Cardiac fibroblast (primary cell): ENCODE measurements at regions not wholly inside any gene's neighbourhood (a gene's known extent, or its start where the extent isn't known, plus 50 kb on each side); places are given as distances from the start of the nearest gene placed in this dataset.

ENCODE experiments used
- DNase-seq, 2 donors: peaks; one replicate each; pipeline versions ENCODE4 v3.0.0 to v3.0.0-alpha.2; 2010; ENCODE audit warnings: low read depth in 2 of 2
- H3K4me3 ChIP-seq, 2 donors: replicated peaks in 1 of 2; 1 replicate in 1 of 2; 2 replicates in 1 of 2; pipeline ENCODE4 v1.5.1; 2011; ENCODE audit warnings: low read depth in 2 of 2, low read length in 2 of 2, mild to moderate bottlenecking in 2 of 2, moderate library complexity in 1 of 2
- TF ChIP-seq, protein P1 (sequence below): IDR thresholded peaks from one replicate; pipeline ENCODE4 v1.5.1; 2011; ENCODE audit warnings: low read depth, mild to moderate bottlenecking, low read length, inconsistent platforms

DNA sequence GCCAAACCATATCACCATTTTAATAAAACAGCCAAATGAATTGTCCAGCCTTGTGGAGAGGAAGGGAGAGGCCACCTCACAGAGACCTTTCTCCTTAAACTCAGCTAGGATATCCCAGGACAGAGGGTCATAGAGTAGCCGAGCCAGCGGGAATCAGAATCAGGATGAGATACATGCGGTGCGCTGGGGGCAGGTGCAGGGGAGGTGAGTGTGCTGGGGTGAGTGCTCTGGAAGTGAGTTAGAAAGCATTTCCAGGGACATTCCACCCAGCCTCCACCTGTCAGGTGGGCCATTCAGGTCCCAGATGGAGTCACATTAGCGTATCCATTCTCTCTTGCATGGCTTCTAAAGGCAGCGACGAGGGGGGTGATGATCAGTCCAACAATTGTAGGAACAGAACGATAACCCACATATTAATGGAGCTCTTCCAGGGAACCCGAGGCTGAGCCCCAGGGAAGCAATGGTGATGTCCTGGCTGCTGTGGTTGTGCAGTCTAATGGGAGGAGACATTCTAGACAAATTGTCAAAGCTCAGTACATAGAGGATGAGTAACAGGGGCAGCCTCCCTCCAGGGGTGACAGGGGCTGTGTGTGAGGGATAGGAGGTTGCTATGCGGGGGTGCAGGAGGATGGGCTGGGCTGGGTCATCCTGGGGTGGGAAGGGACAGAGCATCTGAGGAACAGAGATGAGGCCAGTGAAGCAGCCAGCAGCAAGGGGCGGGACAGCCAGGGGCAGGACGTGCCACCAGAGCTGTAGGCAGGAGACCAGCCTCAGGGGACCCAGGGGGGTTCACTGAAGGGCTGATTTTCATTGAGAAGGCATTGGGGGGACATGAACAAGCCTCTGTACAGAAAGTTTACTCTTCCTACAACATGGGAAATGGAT lies 88.7 kb upstream of the FRMD1 start:
- no peak overlapping the region for H3K4me3 ChIP-seq
- DNase-seq = no peak
- TF ChIP-seq, protein P1, sequence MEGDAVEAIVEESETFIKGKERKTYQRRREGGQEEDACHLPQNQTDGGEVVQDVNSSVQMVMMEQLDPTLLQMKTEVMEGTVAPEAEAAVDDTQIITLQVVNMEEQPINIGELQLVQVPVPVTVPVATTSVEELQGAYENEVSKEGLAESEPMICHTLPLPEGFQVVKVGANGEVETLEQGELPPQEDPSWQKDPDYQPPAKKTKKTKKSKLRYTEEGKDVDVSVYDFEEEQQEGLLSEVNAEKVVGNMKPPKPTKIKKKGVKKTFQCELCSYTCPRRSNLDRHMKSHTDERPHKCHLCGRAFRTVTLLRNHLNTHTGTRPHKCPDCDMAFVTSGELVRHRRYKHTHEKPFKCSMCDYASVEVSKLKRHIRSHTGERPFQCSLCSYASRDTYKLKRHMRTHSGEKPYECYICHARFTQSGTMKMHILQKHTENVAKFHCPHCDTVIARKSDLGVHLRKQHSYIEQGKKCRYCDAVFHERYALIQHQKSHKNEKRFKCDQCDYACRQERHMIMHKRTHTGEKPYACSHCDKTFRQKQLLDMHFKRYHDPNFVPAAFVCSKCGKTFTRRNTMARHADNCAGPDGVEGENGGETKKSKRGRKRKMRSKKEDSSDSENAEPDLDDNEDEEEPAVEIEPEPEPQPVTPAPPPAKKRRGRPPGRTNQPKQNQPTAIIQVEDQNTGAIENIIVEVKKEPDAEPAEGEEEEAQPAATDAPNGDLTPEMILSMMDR = no peak

DNA sequence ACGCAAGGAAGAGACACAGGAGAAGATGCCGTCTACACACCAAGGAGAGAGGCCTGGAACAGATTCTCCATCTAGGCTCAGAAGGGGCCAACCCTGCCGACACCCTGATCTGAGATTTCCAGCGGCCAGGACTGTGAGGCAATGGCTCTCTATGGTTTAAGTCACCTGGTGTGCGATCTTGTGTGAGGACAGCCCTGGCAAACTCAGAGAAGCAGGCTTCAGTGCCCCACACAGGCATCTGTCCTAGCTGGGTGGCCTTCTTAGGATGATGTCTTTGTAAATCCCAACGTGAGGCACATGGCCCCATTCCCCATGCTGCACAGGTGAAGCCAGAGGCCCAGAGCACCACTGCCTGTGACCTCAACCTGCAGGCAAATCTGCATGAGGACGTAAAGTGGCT lies 87.6 kb upstream of the FRMD1 start:
- TF ChIP-seq, protein P1 = no peak
- no peak for DNase-seq
- H3K4me3 ChIP-seq = no peak overlapping the region

- H3K4me3 ChIP-seq = no peak overlapping the region
- DNase-seq = no peak
- TF ChIP-seq, protein P1 = no peak
Observed at GRCh38 chr6:168165891-168166290, 86.9 kb upstream of the FRMD1 start.

DNA sequence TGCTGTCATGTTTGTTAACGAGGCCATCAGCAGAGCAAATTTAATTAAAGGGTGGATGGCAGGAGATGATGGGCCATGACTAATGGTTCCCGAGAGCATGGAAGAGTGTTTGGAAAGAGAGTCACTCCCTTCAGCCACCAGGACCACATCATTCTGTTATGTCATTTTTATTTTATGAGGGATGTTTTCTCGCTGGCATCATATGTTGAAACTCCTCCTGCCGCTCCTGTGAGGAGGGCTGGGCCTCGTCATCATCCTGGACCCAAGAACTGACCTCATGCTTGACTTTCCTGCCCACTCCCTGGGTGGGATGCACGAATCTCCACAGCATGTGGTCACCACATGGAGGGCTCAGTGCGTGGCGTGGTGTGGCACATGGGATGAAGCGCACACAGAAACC lies 86.4 kb upstream of the FRMD1 start:
- DNase-seq = no peak
- H3K4me3 ChIP-seq = no peak overlapping the region
- TF ChIP-seq, protein P1 = no peak

DNA sequence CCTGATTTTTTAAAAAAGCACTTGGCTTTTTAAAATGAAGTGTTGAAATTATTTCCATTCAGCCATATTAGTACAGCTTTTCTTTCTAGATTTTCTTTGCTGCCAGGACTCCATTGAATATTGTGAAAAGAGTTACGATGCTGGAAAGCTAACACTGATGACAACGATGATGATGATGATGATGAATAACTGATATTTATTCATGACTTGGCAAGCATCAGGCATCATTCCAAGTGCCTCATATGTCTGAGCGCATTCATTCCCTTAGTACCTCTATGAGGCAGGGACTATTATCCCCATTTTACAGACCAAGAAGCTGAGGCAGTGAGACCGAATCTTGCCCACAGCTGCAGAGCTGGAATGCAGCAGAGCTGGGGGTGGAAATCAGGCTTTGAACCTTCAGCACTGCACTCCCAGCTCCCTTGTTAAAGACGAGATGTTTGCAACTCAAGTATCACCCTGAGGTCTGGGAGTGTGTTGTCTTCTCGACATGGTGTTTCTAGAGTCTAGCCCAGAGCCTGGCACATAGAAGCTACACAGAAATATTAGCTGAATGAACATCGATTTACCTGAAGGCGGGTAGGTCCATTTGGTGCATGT lies 85.5 kb upstream of the FRMD1 start:
- TF ChIP-seq, protein P1 = no peak
- no peak for DNase-seq
- no peak overlapping the region for H3K4me3 ChIP-seq

DNA sequence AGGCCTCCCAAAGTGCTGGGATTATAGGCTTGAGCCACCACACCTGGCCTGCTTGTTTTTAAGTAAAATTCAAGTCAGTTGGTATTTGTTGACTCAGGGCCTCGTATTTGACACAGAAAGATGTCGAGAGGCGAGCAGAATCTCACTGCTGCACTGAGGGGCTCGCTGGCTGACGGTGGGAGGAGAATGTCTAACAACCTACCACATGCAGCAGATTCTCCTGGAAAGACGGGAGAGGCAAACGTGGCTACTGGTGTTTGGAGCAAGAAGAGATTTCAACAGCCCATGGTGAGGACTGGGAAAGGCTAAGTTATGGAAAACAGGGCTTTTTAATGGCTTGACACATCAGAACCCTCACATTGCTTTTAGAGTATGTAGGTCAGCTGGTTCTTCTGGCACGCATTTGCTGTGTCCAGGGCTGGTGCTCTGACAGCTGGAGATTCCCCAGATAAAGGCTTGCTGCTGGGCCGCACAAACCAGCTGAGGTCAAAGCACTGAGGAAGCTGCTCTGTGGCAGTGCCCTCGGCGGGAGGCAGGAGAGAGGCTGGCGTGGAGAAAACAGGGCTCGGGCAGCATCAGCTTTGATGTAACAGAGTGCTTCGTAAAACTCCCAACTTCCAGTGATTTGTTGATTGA lies 84.2 kb upstream of the FRMD1 start:
- TF ChIP-seq, protein P1 = no peak
- peak in 1 of 2 donors; percentile 18 for DNase-seq
- no peak overlapping the region for H3K4me3 ChIP-seq
